H9 (cell line): ENCODE measurements at regions not wholly inside any gene's neighbourhood (a gene's known extent, or its start where the extent isn't known, plus 50 kb on each side); places are given as distances from the start of the nearest gene placed in this dataset.

Experiments
- DNase-seq: peaks from one replicate; pipeline ENCODE4 v3.0.0-alpha.2; 2017
- H2AFZ ChIP-seq: one replicate; pipeline ENCODE4 v1.6.1; 2013; ENCODE audit warnings: mild to moderate bottlenecking, low read length, control low read depth, moderate library complexity
- H2AK5ac ChIP-seq: 2 replicates; pipeline ENCODE4 v1.6.1; 2013; ENCODE audit warnings: low read length, control low read depth, mixed read lengths; ENCODE audit not compliant: insufficient read length
- H2BK120ac ChIP-seq: one replicate; pipeline ENCODE4 v1.6.1; 2013; ENCODE audit warnings: low read depth, mild to moderate bottlenecking, low read length, control low read depth, inconsistent platforms; ENCODE audit not compliant: poor library complexity, severe bottlenecking
- H2BK12ac ChIP-seq: 2 replicates; pipeline ENCODE4 v1.6.1; 2013; ENCODE audit warnings: low read length, control low read depth, mixed read lengths, low read depth; ENCODE audit not compliant: insufficient read length
- H2BK15ac ChIP-seq: 2 replicates; pipeline ENCODE4 v1.6.1; 2013; ENCODE audit warnings: low read depth, low read length, control low read depth
- H2BK20ac ChIP-seq: one replicate; pipeline ENCODE4 v1.6.1; 2013; ENCODE audit warnings: low read depth, mild to moderate bottlenecking, low read length, control low read depth, inconsistent platforms; ENCODE audit not compliant: poor library complexity, severe bottlenecking
- H2BK5ac ChIP-seq: 2 replicates; pipeline ENCODE4 v1.6.1; 2013; ENCODE audit warnings: low read length, control low read depth, mixed read lengths; ENCODE audit not compliant: insufficient read length
- H3K14ac ChIP-seq: 2 replicates; pipeline ENCODE4 v1.6.1; 2013; ENCODE audit warnings: low read length, control low read depth; ENCODE audit not compliant: insufficient read depth
- H3K18ac ChIP-seq: 2 replicates; pipeline ENCODE4 v1.6.1; 2013; ENCODE audit warnings: low read depth, mild to moderate bottlenecking, mixed read lengths, low read length, control low read depth; ENCODE audit not compliant: insufficient read length
- H3K23ac ChIP-seq: 2 replicates; pipeline ENCODE4 v1.6.1; 2013; ENCODE audit warnings: low read length, control low read depth, mixed read lengths, low read depth; ENCODE audit not compliant: insufficient read length
- H3K23me2 ChIP-seq: 2 replicates; pipeline ENCODE4 v1.6.1; 2013; ENCODE audit warnings: low read depth, mild to moderate bottlenecking, mixed read lengths, low read length, control low read depth; ENCODE audit not compliant: insufficient read length, poor library complexity, severe bottlenecking
- H3K27ac ChIP-seq: 2 replicates; pipeline ENCODE4 v1.5.1; 2013; ENCODE audit warnings: low read length, control low read depth, mixed read lengths, low read depth; ENCODE audit not compliant: insufficient read length
- H3K27me3 ChIP-seq: 2 replicates; pipeline ENCODE4 v1.6.1; 2013; ENCODE audit warnings: low read length, control low read depth, inconsistent platforms; ENCODE audit not compliant: insufficient read depth
- H3K4ac ChIP-seq: 2 replicates; pipeline ENCODE4 v1.6.1; 2013; ENCODE audit warnings: low read depth, mild to moderate bottlenecking, control low read depth, inconsistent platforms, low read length, moderate library complexity
- H3K4me1 ChIP-seq: 2 replicates; pipeline ENCODE4 v1.6.1; 2013; ENCODE audit warnings: low read length, control low read depth, inconsistent platforms; ENCODE audit not compliant: insufficient read depth
- H3K4me2 ChIP-seq: 2 replicates; pipeline ENCODE4 v1.6.1; 2013; ENCODE audit warnings: low read length, control low read depth, mixed read lengths; ENCODE audit not compliant: insufficient read length, insufficient read depth
- H3K56ac ChIP-seq: 2 replicates; pipeline ENCODE4 v1.6.1; 2013; ENCODE audit warnings: low read depth, mild to moderate bottlenecking, mixed read lengths, low read length, control low read depth; ENCODE audit not compliant: insufficient read length
- H3K79me1 ChIP-seq: 2 replicates; pipeline ENCODE4 v1.6.1; 2013; ENCODE audit warnings: low read depth, mild to moderate bottlenecking, moderate library complexity, low read length, control low read depth, inconsistent platforms; ENCODE audit not compliant: insufficient read depth, poor library complexity, severe bottlenecking
- H3K79me2 ChIP-seq: 2 replicates; pipeline ENCODE4 v1.6.1; 2013; ENCODE audit warnings: low read length, control low read depth, inconsistent platforms; ENCODE audit not compliant: insufficient read depth
- H3K9ac ChIP-seq: 2 replicates; pipeline ENCODE4 v1.6.1; 2013; ENCODE audit warnings: low read length, control low read depth, mixed read lengths; ENCODE audit not compliant: insufficient read length; ENCODE audit errors: extremely low read depth
- H3K9me3 ChIP-seq: one replicate; pipeline ENCODE4 v1.6.1; 2013; ENCODE audit warnings: low read depth, low read length, inconsistent platforms; ENCODE audit not compliant: control insufficient read depth
- H3T11ph ChIP-seq: one replicate; pipeline ENCODE4 v1.6.1; 2013; ENCODE audit warnings: mild to moderate bottlenecking, low read length, control low read depth, inconsistent platforms
- H4K20me1 ChIP-seq: one replicate; pipeline ENCODE4 v1.6.1; 2013; ENCODE audit not compliant: control insufficient read depth, insufficient read length, insufficient read depth
- H4K5ac ChIP-seq: 2 replicates; pipeline ENCODE4 v1.6.1; 2013; ENCODE audit warnings: low read depth, mild to moderate bottlenecking, mixed read lengths, low read length, control low read depth; ENCODE audit not compliant: insufficient read length
- H4K8ac ChIP-seq: replicated peaks from 2 replicates; pipeline ENCODE4 v1.6.1; 2013; ENCODE audit warnings: low read length, control low read depth, mixed read lengths, low read depth; ENCODE audit not compliant: insufficient read length
- H4K91ac ChIP-seq: 2 replicates; pipeline ENCODE4 v1.6.1; 2013; ENCODE audit warnings: low read depth, mild to moderate bottlenecking, moderate library complexity, mixed read lengths, low read length, control low read depth; ENCODE audit not compliant: insufficient read length
- H3K27ac Mint-ChIP-seq, 3 experiments: 2 replicates in 2 of 3; 3 replicates in 1 of 3; pipeline ENCODE4 v1.8.0; 2020 to 2021; ENCODE audit warnings: mixed read lengths in 3 of 3, mild to moderate bottlenecking in 1 of 3, moderate library complexity in 1 of 3
- H3K27me3 Mint-ChIP-seq: 2 replicates; pipeline ENCODE4 v1.8.0; 2021; ENCODE audit warnings: low read depth, mild to moderate bottlenecking, moderate library complexity, mixed read lengths
- H3K36me3 Mint-ChIP-seq, 3 experiments: 2 replicates in 2 of 3; 3 replicates in 1 of 3; pipeline ENCODE4 v1.8.0; 2020 to 2021; ENCODE audit warnings: low read depth in 3 of 3, mixed read lengths in 3 of 3; ENCODE audit not compliant: insufficient read depth in 1 of 3
- H3K4me1 Mint-ChIP-seq, 2 experiments: 2 replicates each; pipeline ENCODE4 v1.8.0; 2020; ENCODE audit warnings: mixed read lengths in 2 of 2
- H3K4me3 Mint-ChIP-seq, 2 experiments: 2 replicates in 1 of 2; 3 replicates in 1 of 2; pipeline ENCODE4 v1.8.0; 2020 to 2021; ENCODE audit warnings: mild to moderate bottlenecking in 2 of 2, mixed read lengths in 2 of 2, moderate library complexity in 1 of 2
- H3K9me3 Mint-ChIP-seq, 2 experiments: 2 replicates in 1 of 2; 3 replicates in 1 of 2; pipeline ENCODE4 v1.8.0; 2020; ENCODE audit warnings: mild to moderate bottlenecking in 2 of 2, mixed read lengths in 2 of 2, moderate library complexity in 1 of 2
- CTCF ChIP-seq: fragments of 200-600 bp; sonication (generic); conservative IDR thresholded peaks from 3 replicates; pipeline ENCODE4 v1.8.0; 2021; ENCODE audit warnings: antibody characterized with exemption, mild to moderate bottlenecking
- WGBS: extraction: QIAGEN DNeasy Blood & Tissue Kit; methylation state at CpG from one replicate; pipeline ENCODE4 v1.1.7; 2013; ENCODE audit warnings: missing lambda C conversion rate, low lambda C conversion rate, mixed read lengths; ENCODE audit not compliant: insufficient read length; ENCODE audit errors: extremely low coverage; 5-methylcytosine and 5-hydroxymethylcytosine counted together

DNA sequence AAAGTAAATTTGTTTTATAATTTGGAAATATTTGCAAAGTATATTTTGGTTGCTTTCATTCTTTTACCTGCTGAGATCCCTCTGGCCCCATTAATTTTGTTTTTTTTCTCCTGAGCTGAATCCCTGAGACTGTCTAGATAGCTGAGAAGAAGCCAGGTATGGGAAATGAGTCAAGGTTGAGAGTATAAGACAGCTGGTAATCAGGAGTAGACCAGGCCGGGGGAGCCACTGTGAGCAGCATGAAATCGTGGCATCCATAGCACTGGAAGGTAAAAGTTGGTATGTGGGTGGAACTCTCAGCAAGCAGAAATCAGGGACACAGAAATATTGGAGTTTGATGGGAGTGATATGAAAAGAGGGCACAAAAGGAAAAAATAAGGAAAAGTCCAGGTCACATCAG is 164.5 kb downstream of the FHIP1A start:
- H4K5ac ChIP-seq = no peak overlapping the region
- no peak overlapping the region for H3K23ac ChIP-seq
- H3K14ac ChIP-seq = no peak overlapping the region
- H4K8ac ChIP-seq = no peak overlapping the region
- no peak overlapping the region for H2BK120ac ChIP-seq
- peaks cover 6 to 10% (median 8%) of the 10 kb centered on the region in 3 experiments; a peak in 6 of 7 replicates for H3K36me3 Mint-ChIP-seq
- H3K4me1 ChIP-seq = no peaks in the 10 kb centered on the region
- no peak overlapping the region for H2BK5ac ChIP-seq
- no peak overlapping the region for H3K56ac ChIP-seq
- no peak overlapping the region for H3K4me2 ChIP-seq
- H2BK12ac ChIP-seq = no peak overlapping the region
- peaks cover 0 to 2% of the 10 kb centered on the region in 2 experiments; a peak in 2 of 4 replicates for H3K4me1 Mint-ChIP-seq
- H3K27me3 ChIP-seq = no peaks in the 10 kb centered on the region
- H3K4me3 Mint-ChIP-seq = no peak overlapping the region
- no peak overlapping the region for H2AK5ac ChIP-seq
- no peak overlapping the region for H2AFZ ChIP-seq
- H3K27ac ChIP-seq = no peak overlapping the region
- H4K20me1 ChIP-seq = no peaks in the 10 kb centered on the region
- no peak for DNase-seq
- no peak for TF ChIP-seq CTCF
- H3K4ac ChIP-seq = no peak overlapping the region
- H3K9me3 Mint-ChIP-seq = no peaks in the 10 kb centered on the region
- H3K27ac Mint-ChIP-seq = peak overlapping the region in 2 of 3 experiments; percentile 5 to 24; a peak in 2 of 7 replicates
- no peak overlapping the region for H4K91ac ChIP-seq
- no peak overlapping the region for H3K9ac ChIP-seq
- H3K23me2 ChIP-seq = no peaks in the 10 kb centered on the region
- no peaks in the 10 kb centered on the region for H3K79me2 ChIP-seq
- H2BK20ac ChIP-seq = no peak overlapping the region
- H3K27me3 Mint-ChIP-seq = no peaks in the 10 kb centered on the region
- no CpG with 5 or more reads among the region's 2 CpGs for WGBS
- no peak overlapping the region for H3T11ph ChIP-seq
- no peak overlapping the region for H3K18ac ChIP-seq
- no peaks in the 10 kb centered on the region for H3K79me1 ChIP-seq
- no peak overlapping the region for H2BK15ac ChIP-seq
- H3K9me3 ChIP-seq = no peaks in the 10 kb centered on the region
